ENCODE measurements at regions not wholly inside any gene's neighbourhood (a gene's known extent, or its start where the extent isn't known, plus 50 kb on each side); places are given as distances from the start of the nearest gene placed in this dataset.
A peak's percentile ranks its signal among the peaks of the same experiment; 100 is the strongest.

- no peak for DNase-seq (ENCODE audit: low read depth)
Observed at GRCh38 chr14:62156052-62156451, 393.8 kb downstream of the SNAPC1 start.

DNA sequence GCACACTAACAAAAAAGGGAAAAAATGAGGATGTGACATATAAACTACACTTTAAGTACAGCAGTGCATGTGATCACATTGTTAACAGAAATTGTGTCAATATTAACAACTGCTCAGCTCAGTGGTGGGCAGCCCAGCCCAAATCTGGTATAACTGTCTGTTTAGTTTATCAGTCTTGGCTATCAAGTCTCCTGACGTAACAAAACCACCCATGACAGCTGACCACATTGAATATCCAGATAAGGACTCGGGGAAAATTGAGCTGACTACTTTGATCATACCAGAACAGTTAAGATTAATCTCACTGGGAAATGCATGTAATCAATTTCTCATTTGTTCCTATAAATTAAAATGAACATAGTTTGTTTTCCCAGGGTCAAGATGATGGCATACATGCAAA lies 396.6 kb downstream of the SNAPC1 start:
- DNase-seq (ENCODE audit: low read depth), result no peak

DNA sequence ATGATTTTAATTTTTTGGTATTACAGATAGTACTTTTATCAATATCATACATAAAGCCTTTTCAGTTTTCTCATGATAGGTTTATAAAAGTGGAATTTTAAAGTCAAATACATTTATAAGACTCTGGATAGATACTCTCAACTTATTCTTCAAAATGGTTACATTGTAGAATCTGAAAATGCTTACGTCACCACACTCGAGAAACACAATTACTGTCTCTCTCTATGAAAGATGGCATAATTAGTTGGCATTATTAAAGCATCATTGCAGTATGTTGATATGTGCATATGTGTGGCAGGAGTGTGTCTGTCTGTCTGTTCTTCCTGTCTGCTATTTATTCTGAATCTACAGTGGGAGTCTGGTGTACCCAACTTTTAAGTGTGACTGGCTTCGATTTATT lies 397.1 kb downstream of the SNAPC1 start:
- no peak for DNase-seq (ENCODE audit: low read depth)

DNA sequence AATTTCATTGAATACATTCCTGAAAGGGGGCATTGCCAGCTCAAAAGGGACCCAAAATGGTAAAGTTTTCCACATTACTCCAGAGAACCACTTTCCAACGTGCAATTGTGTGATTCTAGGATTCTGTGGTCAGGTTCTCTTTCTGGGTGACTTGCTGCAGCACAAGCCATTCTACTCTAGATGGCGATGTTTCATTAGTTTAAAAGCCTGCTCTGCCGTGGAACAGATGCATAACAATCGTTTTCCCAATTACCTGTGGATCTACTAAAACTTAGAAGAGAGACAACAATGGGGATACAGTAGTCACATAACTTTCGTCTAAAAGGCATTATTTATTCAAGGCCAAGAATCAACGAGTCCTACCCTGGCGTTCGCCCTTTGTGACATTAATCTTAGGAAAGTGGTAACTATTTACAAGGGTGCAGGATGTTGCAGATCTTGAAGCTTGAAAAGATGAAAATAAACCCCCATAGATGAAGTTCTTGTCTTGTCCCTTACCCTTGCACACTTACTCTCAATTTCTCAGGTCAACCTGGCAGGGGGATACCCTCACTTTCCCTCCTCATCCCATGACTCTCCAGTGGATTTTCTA lies 400.9 kb downstream of the SNAPC1 start:
- no peak for DNase-seq (ENCODE audit: low read depth)

DNA sequence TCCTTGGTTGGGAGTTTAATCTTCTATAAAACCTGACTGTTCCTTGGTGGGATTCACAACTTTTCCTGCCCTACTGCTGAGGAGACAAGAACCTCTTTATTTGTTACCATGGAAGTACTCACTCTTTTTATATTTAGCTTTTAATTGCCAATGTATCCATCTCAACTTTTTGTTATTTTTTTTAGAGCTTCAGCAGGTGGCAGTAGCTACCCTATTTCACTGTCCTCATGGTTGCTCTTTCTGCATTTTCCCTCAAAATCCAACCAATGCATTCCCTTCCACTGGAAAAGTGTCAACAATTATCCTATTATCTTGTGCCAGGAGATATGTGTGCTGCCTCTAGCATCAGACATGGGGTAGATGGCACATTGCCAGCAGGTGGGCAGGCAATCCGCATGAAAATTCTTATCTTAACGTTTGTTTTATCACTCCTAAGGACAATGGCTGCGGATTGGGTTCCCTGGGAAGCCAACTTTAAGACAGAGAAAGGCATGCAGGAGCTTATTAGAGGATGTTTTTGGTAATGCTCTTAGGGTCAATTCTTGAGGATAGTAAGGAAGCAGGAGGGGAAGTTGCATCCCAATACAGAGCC lies 406.4 kb downstream of the SNAPC1 start:
- no peak for DNase-seq (ENCODE audit: low read depth)

- peak; percentile 3 for DNase-seq (ENCODE audit: low read depth)
Observed at GRCh38 chr14:62179367-62180018, 417.3 kb downstream of the SNAPC1 start.

- no peak for DNase-seq (ENCODE audit: low read depth)
Observed at GRCh38 chr14:62181591-62181990, 419.4 kb downstream of the SNAPC1 start.

GRCh38 chr14:62185078-62185477 lies 422.9 kb downstream of the SNAPC1 start:
- no peak for DNase-seq (ENCODE audit: low read depth)

DNA sequence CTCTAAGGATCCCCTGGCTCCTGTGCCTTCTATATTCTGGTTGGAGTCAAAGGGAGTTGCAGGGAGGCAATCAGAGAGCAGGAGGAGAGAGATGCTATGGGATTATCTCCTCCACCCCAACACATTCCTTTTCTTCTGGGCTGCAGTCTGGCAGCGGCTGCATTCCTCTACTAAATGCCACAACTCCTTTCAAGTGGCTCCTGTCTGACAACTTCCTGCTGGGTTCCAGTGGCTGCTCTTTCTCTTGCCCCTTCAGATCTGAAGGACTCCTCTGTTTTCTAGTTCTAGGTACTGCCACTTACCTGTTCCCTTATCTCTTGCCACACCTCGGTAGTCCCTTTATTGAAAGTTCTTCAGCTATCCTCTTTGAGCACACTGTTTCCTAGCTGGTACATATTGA lies 425.0 kb downstream of the SNAPC1 start:
- DNase-seq (ENCODE audit: low read depth), result no peak

GRCh38 chr14:62189698-62190097 lies 427.5 kb downstream of the SNAPC1 start:
- no peak for DNase-seq (ENCODE audit: low read depth)

DNA sequence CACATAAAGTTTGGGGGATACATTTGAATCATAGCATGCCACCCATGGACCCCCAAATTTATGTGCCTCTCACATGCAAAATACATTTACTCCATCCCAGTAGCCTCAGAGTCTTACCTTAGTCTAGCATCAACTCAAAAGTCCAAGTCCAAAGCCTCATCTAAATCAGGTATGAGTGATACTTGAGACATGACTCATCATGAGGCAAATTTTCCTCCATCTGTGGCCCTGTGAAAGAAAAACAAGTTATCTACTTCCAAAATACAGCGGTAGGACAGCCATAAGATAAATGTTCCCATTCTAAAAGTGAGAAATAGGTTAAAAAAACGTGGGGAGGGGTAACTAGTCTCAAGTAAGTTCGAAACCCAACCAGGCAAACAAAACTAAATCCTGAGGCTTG lies 444.2 kb downstream of the SNAPC1 start:
- DNase-seq (ENCODE audit: low read depth), result no peak

- no peak for DNase-seq (ENCODE audit: low read depth)
Observed at GRCh38 chr14:62209287-62209899, 447.2 kb downstream of the SNAPC1 start.

- no peak for DNase-seq (ENCODE audit: low read depth)
Observed at GRCh38 chr14:62213516-62213915, 451.3 kb downstream of the SNAPC1 start.

GRCh38 chr14:62216121-62216520 lies 453.9 kb downstream of the SNAPC1 start:
- no peak for DNase-seq (ENCODE audit: low read depth)

- DNase-seq (ENCODE audit: low read depth), result no peak
Observed at GRCh38 chr14:62234849-62235248, 472.6 kb downstream of the SNAPC1 start.

DNA sequence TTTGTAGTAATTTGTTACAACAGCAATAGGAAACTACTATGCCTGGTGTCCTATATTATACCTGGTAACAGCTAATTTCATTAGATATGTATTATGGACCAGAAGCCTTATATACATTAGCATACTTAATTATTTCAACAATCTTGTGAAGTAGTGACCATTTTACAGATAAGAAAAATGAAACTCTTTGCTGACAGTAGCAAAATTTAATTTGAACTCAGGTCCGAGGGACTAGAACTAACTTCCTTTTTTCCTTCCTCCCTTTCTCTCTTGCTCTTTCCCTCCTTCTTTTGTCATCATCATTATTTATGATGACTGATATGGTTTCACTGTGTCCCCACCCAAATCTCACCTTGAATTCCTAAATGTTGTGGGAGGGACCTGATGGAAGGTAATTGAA lies 482.0 kb downstream of the SNAPC1 start:
- no peak for DNase-seq (ENCODE audit: low read depth)

DNA sequence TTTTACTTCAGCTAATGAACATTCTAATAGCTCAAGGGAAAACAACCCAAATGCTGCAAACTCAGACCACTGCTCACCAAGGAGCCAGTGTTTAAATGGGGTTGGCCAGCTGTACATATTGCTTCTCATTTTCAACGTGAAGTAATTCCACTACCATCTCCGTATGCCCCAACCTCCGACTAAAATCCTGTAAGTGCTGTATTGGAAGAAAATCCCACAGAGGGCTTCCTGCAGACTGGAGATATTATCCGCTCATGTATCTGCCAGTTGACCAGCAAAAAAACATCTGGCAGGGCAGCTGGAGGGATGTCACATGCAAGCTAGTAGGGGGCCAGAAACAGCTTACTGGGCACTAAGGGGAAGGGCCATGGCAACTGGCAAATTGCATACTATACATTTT lies 485.0 kb downstream of the SNAPC1 start:
- no peak for DNase-seq (ENCODE audit: low read depth)

GRCh38 chr14:62251237-62251636 lies 489.0 kb downstream of the SNAPC1 start:
- DNase-seq (ENCODE audit: low read depth), result no peak

- DNase-seq (ENCODE audit: low read depth), result no peak
Observed at GRCh38 chr14:62253171-62253570, 491.0 kb downstream of the SNAPC1 start.

GRCh38 chr14:62253911-62254310 lies 491.7 kb downstream of the SNAPC1 start:
- no peak for DNase-seq (ENCODE audit: low read depth)

DNA sequence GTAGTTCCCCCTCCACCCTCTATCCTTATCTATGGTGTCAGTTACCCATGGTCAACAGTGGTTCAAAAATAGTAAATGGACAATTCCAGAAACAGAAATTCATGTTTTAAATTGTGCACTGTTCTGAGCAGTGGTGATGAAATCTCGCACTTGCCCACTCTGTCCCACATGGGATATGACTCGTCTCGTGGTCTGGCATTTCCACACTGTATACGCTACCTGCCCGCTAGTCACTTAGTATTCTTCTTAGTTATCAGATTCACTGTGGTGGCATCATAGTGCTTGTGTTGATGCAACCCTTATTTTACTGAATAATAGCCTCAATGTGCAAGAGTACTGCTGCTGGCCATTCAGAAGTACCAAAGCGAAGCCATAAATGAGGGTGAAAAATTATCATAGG lies 507.0 kb downstream of the SNAPC1 start:
- DNase-seq (ENCODE audit: low read depth), result no peak

DNA sequence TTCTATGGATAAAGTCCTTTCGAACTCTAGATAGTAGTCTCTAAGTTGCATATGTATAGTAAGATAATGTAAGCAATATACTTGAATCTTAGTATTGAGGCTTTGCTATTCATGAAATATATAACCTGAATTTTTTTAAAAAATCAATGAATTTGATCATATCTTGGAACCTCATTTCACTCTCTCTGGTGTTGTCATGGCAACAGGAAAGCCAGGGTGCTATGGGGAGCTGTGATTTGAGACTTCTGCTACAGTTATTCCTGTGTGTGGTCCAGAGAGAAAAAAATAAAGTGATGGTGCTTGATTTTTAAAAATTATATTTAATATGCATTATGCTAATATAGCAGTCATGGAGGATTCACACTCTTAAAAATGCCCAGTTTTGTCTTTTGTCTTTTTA lies 508.0 kb downstream of the SNAPC1 start:
- no peak for DNase-seq (ENCODE audit: low read depth)

DNA sequence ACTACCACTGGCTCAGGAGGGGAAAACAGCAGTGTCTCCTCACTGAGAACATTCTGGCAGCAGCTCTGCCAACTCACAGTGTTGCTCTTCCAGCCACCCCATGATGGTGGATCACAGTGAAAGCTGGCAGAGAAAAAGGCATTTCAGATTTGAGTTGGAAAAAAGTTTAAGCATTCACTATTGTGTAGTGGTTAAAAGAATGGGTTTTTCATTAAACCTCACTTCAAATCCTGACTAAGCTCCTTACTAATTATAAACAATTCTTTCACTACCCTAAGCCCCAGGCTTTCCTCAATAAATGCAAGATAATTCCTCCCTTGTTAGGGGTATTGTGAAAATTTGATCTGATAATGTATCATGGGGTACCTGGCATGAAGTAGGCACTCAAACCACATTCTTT lies 518.1 kb downstream of the SNAPC1 start:
- DNase-seq (ENCODE audit: low read depth), result no peak
